LoVo (cell line): ENCODE measurements at regions not wholly inside any gene's neighbourhood (a gene's known extent, or its start where the extent isn't known, plus 50 kb on each side); places are given as distances from the start of the nearest gene placed in this dataset.
"Not testable (repeated sequence)": the region's sequence is repeated elsewhere in the genome, so short reads cannot be mapped to it uniquely, and the experiment has no call there.

Experiments
- DNase-seq: peaks from one replicate; pipeline ENCODE4 v3.0.0-alpha.2; 2016; ENCODE audit warnings: low spot score

DNA sequence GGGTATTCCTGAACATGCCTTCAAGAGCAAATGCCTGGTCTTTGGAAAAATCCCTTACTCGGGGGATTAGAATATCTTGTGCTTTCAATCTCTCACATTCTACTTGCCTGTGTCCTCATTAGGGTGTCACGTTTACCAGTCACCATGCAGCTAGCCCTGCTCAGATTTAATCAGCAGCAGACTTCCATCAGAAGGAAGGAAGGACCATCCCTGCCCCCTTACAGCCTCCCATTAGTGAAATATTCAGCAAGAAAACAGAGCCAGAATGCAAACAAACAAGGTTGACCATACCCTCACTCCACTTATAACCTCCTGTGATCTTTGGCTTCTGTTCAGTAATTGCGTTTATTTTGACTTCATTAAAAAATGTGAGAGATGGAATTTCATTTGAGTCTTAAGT lies 208.6 kb downstream of the CXCL12 start:
- no peak for DNase-seq

GRCh38 chr10:44173608-44173894 lies 211.3 kb downstream of the CXCL12 start:
- no peak for DNase-seq

DNA sequence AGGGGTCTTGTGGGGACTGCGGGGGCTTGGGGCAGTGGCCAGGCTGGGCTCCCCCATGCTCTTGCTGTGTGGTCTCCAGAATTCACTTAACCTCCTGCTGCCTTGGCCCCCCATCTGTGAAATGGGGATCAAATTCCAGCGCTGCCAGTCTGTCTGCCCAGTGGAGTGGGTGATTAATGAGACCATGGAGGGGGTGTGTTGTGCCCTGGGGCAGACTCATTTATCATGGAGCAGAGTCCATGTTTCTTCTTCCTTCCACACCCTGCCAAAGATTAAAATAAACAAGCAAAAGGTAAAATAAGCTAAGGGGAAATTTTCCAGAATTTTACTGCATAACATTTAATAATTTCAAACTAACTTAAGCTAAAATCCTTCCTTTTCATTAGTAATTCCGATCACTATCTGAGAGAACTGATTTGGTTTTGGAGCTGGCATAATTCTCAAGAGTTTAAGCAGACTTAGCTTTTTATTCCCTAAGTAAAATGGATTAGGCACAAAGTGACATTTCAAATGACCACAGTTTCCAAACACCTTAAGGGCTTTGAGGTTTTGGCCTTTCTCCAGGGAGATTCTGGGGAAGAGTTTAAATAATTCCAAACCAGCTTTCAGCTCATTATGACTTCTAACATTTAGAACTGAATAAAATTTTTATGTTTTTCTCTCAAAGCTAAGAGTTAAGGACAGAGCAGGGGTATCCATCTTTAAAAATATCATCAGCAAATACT lies 211.9 kb downstream of the CXCL12 start:
- peak; percentile 54 for DNase-seq

DNA sequence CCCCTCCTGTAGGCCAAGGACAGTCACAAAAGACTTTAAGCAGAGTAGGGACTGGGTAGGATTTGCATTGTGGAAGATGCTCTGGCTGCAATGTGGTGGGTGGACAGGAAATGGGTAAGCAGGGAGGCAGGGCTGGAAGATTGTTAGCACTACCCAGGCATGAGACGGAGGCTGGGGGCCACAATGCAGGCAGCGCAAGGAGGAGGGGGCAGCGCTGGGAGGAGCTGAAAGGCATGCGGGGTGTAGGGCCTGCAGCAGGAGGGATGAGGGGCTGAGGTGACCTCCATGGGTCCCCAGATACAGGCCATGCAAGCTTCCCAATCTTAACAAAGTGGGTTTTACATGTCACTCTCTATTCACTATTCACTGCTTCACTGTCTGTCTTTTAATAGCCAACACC lies 213.1 kb downstream of the CXCL12 start:
- no peak for DNase-seq

GRCh38 chr10:44168478-44168877 lies 216.4 kb downstream of the CXCL12 start:
- DNase-seq: no peak

DNA sequence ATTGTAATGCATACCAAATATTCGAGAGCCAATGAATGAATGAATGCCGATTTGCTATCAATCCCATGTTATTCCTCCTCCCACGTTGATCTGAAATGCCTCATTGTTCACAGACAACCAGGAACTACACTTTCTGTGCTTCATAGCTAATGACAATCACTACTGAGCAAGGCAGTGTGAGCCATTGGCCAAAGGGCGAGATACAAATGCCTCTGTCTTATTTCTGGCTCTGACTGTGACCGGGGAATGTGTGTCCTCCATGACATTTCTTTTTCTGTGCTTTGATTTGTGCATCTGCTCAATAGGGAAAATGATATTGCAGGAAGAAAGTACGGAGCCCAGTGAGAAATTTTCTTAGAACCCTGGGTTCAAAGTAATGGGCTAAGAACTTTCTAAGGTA lies 217.1 kb downstream of the CXCL12 start:
- DNase-seq: no peak

DNA sequence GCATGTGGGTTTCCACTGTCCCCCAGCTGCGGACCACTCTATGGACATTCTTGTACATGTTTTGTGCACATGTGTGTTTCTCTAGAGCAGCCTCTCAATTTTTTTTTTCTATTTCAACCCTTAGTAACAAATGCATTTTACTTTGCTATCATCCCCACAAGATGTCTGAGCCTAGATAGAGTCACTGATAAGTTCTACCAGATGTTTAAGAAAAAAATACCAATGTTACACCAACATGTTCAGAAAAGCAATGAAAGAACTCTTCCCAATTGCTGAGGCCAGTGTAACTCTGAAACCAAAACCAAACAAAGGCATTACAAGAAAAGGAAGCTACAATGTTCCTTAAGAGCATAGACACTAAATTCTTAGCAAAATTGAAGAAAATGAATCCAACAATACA lies 218.5 kb downstream of the CXCL12 start:
- no peak for DNase-seq

DNA sequence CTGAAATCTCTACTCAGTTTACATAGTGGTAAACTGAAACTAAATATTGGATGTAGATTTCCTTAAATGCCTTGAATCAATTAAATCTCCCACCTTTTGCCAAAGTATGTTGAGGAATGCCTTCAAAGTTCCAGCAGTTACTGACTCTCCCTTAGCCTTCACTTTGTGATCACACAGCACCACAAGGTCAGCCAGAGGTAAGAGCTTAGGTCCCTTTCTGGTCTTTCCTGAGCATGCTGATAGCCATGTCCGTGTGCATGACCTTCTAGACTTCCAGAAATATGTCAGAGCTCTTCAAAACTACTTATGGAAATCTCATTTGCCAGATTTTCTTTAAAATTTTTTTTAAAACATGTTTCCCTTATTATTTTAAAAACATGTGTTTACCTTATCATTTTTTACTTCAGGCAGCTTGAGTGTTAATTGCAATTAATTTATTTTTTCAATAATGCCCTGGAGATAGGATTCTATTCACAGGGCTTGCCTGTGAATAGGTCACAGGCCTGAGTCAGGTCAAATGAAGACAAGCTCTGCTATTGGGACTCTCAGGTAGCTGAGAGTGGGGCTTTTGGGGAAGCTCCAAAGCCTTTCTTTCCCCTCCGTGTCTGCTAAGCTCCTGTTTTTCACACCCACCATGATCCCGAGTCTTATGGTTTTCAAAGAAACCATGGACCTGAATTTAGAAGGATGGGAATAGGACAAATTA lies 220.5 kb downstream of the CXCL12 start:
- no peak for DNase-seq

DNA sequence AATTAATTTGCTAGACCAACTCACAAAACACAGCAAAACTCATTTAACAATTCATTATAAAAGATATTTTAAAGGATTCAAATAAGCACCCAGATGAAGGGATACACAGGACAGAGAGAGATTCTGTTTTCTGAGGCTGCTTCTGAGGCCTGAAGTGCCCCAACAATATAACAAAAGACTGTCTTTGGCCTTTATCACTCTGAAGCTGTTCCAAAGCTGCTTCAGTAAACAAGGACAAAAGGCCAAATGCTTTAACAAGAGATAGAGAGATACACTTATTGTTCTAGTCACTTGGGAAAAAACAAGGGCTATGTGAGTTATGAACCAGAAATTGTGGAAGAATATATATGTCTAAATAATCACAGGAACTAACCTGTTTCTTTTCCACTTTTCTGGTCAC lies 223.7 kb downstream of the CXCL12 start:
- no peak for DNase-seq

- no peak for DNase-seq
These were observed 227.3 kb downstream of the CXCL12 start for GRCh38 chr10:44157574-44157973.

GRCh38 chr10:44154956-44155355 lies 229.9 kb downstream of the CXCL12 start:
- no peak for DNase-seq

DNA sequence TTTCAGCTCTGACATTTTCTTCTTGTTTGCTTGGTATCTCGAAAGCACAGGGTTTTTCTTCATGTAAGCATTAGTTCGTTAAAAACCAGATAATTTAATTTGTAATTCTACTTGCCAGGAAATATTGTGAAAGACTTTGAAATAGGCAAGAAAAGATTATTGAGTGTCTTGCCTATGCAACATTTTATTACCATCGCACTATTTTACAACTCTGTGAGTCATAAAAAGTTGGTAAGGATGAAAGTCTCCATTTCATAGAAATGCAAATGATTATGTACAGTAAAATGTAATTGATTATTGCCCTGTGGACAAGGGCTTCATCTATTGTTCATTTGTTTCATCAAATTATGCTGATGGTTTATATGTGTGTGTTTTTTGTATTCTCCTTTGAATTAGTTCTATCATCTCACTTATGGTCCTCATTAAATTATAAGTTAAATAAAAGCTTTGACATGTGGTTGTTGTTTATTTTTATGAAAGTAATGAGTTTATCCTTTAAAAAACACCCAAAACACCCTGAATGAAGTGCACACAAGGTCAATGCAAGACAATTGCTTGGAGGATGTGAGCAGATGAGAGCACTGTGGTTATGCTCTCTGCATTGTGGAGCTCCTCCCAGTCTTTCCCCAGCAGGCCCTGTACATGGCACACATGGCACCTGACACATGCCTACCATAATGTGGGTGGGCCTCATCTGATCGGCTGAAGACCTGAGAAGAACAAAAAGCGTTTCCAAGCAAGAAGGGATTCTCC lies 230.8 kb downstream of the CXCL12 start:
- peak; percentile 30 for DNase-seq

- no peak for DNase-seq
These were observed 241.3 kb downstream of the CXCL12 start for GRCh38 chr10:44143556-44143955.

DNA sequence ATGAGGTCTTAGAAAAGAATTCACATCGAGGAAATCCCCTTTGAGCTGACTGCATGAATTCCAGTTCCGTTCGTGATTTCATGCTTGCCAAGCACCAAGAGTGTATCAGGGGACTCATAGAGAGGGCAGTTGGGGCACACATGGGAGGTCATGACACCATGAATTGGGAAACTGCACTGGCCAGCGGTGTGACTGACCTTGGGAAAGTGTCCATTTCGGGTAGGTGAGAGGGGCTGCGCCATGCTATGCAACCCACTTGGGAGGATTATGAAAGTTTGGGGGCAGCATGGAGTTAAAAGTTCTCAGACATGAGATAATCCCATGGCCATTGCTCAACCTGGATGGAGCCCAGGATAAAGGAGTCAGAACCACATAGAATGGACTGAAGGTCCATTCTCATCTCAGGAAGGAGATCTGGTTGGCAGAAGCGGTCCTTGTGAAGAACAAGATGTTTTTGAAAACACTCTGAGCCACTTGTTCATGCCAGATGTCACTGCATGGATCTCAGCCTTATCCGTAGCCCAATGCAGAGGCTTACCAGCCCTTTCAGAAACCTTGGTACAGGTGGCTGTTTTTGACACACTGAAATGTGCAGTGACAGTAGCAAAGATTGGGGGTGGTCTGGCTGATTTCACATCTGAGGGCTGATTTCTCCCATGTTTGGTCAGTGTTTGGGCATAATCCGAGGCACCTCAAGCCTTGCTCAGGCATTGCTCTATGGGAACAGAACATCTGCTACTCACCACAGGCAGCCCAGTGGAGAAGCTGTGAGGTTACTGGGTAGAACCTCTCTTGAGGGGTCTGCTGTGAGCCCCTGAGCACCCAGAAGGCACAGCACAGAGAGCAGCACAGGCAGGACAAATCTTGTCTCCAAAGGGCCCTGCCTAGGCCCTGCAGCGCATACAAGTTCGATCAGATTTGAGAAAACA lies 252.3 kb downstream of the CXCL12 start:
- DNase-seq: no peak

GRCh38 chr10:44126291-44126717 lies 258.6 kb downstream of the CXCL12 start:
- no peak for DNase-seq

- DNase-seq: no peak
These were observed 259.0 kb downstream of the CXCL12 start for GRCh38 chr10:44125879-44126278.

DNA sequence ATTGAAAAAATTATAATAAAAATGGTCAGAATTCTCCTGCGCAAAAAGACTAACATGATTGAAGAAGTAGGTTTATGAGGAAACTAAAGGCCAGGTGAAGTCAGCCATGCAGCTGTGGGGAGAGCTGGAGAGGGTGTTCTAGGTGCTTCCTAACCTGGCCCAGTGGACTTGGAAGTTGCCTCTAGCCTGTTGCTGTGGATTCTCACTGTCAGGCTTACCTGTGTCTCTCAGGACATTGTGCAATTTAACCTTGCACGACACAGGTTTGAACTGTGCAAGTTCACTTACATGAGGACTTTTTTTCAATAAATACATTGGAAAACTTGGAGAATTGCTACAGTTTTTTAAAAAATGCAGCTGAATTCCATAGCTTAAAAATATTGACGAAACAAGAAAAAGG lies 266.4 kb downstream of the CXCL12 start:
- DNase-seq: no peak

- no peak for DNase-seq
These were observed 268.4 kb downstream of the CXCL12 start for GRCh38 chr10:44116474-44116873.

GRCh38 chr10:44115516-44115915 lies 269.4 kb downstream of the CXCL12 start:
- DNase-seq: no peak

GRCh38 chr10:44114441-44114840 lies 270.5 kb downstream of the CXCL12 start:
- DNase-seq: no peak

DNA sequence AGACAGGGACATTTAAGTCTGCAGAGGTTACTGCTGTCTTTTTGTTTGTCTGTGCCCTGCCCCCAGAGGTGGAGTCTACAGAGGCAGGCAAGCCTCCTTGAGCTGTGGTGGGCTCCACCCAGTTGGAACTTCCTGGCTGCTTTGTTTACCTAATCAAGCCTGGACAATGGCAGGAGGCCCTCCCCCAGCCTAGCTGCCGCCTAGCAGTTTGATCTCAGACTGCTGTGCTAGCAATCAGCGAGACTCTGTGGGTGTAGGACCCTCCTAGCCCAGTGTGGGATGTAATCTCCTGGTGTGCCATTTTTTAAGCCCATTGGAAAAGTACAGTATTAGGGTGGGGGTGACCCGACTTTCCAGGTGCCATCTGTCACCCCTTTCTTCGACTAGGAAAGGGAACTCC lies 272.6 kb downstream of the CXCL12 start:
- DNase-seq: not testable (repeated sequence)

- no peak for DNase-seq
These were observed 279.2 kb downstream of the CXCL12 start for GRCh38 chr10:44105696-44106095.
